NCI-H2081 treated with DMSO at 0.1 percent for 48 hours (cell line): ENCODE measurements at regions not wholly inside any gene's neighbourhood (a gene's known extent, or its start where the extent isn't known, plus 50 kb on each side); places are given as distances from the start of the nearest gene placed in this dataset.
"Not testable (repeated sequence)": the region's sequence is repeated elsewhere in the genome, so short reads cannot be mapped to it uniquely, and the experiment has no call there.

ENCODE experiments used
- DNase-seq: peaks from one replicate; lab custom pipeline; 2025; lab: John Stamatoyannopoulos, UW

GRCh38 chrX:113330416-113330815, 489.8 kb upstream of the AMOT start:
- no peak for DNase-seq

- DNase-seq = no peak
Measured at GRCh38 chrX:113315927-113316326, 475.3 kb upstream of the AMOT start.

GRCh38 chrX:113305496-113305895, 464.9 kb upstream of the AMOT start:
- DNase-seq = no peak

GRCh38 chrX:113300580-113300979, 459.9 kb upstream of the AMOT start:
- DNase-seq = no peak

- DNase-seq = no peak
Measured at GRCh38 chrX:113297437-113297836, 456.8 kb upstream of the AMOT start.

- DNase-seq = no peak
Measured at GRCh38 chrX:113289503-113289902, 448.9 kb upstream of the AMOT start.

GRCh38 chrX:113287761-113288160, 447.1 kb upstream of the AMOT start:
- DNase-seq = no peak

- no peak for DNase-seq
Measured at GRCh38 chrX:113275804-113276203, 435.2 kb upstream of the AMOT start.

GRCh38 chrX:113274791-113275190, 434.2 kb upstream of the AMOT start:
- DNase-seq = no peak

GRCh38 chrX:113274345-113274744, 433.7 kb upstream of the AMOT start:
- no peak for DNase-seq

- no peak for DNase-seq
Measured at GRCh38 chrX:113269203-113269602, 428.6 kb upstream of the AMOT start.

- DNase-seq = no peak
Measured at GRCh38 chrX:113260474-113260873, 419.8 kb upstream of the AMOT start.

GRCh38 chrX:113222305-113222704, 381.7 kb upstream of the AMOT start:
- DNase-seq = no peak

GRCh38 chrX:113212052-113212451, 371.4 kb upstream of the AMOT start:
- DNase-seq = no peak

GRCh38 chrX:113202601-113203000, 362.0 kb upstream of the AMOT start:
- no peak for DNase-seq

GRCh38 chrX:113195949-113196348, 355.3 kb upstream of the AMOT start:
- no peak for DNase-seq

- no peak for DNase-seq
Measured at GRCh38 chrX:113192418-113192817, 351.8 kb upstream of the AMOT start.

GRCh38 chrX:113157496-113157895, 316.9 kb upstream of the AMOT start:
- no peak for DNase-seq

- DNase-seq = not testable (repeated sequence)
Measured at GRCh38 chrX:113154315-113154714, 313.7 kb upstream of the AMOT start.

- DNase-seq = no peak
Measured at GRCh38 chrX:113136836-113137235, 296.2 kb upstream of the AMOT start.

- DNase-seq = no peak
Measured at GRCh38 chrX:113133316-113133715, 292.7 kb upstream of the AMOT start.

GRCh38 chrX:113124693-113125092, 284.1 kb upstream of the AMOT start:
- no peak for DNase-seq

- no peak for DNase-seq
Measured at GRCh38 chrX:113075521-113075920, 234.9 kb upstream of the AMOT start.

- no peak for DNase-seq
Measured at GRCh38 chrX:113059714-113060113, 219.1 kb upstream of the AMOT start.

- DNase-seq = no peak
Measured at GRCh38 chrX:113058634-113059033, 218.0 kb upstream of the AMOT start.
